T-helper 2 cell (primary cell): ENCODE measurements at regions not wholly inside any gene's neighbourhood (a gene's known extent, or its start where the extent isn't known, plus 50 kb on each side); places are given as distances from the start of the nearest gene placed in this dataset.

Source experiments
- DNase-seq, 5 experiments: peaks; one replicate each; pipeline versions ENCODE4 v3.0.0 to v3.0.0-alpha.2; 2012 to 2022

GRCh38 chr10:89887830-89888229 lies 186.4 kb downstream of the KIF20B start:
- DNase-seq, result no peak

GRCh38 chr10:89888321-89889070 lies 187.1 kb downstream of the KIF20B start:
- DNase-seq, result no peak

GRCh38 chr10:89889606-89890005 lies 188.2 kb downstream of the KIF20B start:
- no peak for DNase-seq

GRCh38 chr10:89891006-89891535 lies 189.7 kb downstream of the KIF20B start:
- DNase-seq, result no peak

GRCh38 chr10:89894051-89894450 lies 192.7 kb downstream of the KIF20B start:
- DNase-seq, result no peak

- no peak for DNase-seq
Measured at GRCh38 chr10:89900554-89900953, 199.2 kb downstream of the KIF20B start.

- DNase-seq, result no peak
Measured at GRCh38 chr10:89901895-89902294, 200.5 kb downstream of the KIF20B start.

- DNase-seq, result peak in 1 of 5 experiments; percentile 6
Measured at GRCh38 chr10:89904755-89905154, 203.4 kb downstream of the KIF20B start.

GRCh38 chr10:89909752-89910151 lies 208.4 kb downstream of the KIF20B start:
- no peak for DNase-seq

GRCh38 chr10:89915021-89915420 lies 213.6 kb downstream of the KIF20B start:
- no peak for DNase-seq

- no peak for DNase-seq
Measured at GRCh38 chr10:89915968-89916367, 214.6 kb downstream of the KIF20B start.

GRCh38 chr10:89916468-89917215 lies 215.3 kb downstream of the KIF20B start:
- DNase-seq, result no peak

GRCh38 chr10:89921403-89921802 lies 220.0 kb downstream of the KIF20B start:
- no peak for DNase-seq

- no peak for DNase-seq
Measured at GRCh38 chr10:89923661-89924060, 222.3 kb downstream of the KIF20B start.

- no peak for DNase-seq
Measured at GRCh38 chr10:89924261-89924660, 222.9 kb downstream of the KIF20B start.

GRCh38 chr10:89926736-89927135 lies 225.3 kb downstream of the KIF20B start:
- no peak for DNase-seq

GRCh38 chr10:89929282-89930026 lies 228.1 kb downstream of the KIF20B start:
- DNase-seq, result no peak

- DNase-seq, result no peak
Measured at GRCh38 chr10:89937494-89937893, 236.1 kb downstream of the KIF20B start.

- DNase-seq, result no peak
Measured at GRCh38 chr10:89940076-89940475, 238.7 kb downstream of the KIF20B start.

- DNase-seq, result no peak
Measured at GRCh38 chr10:89942217-89942616, 240.8 kb downstream of the KIF20B start.

GRCh38 chr10:89944138-89944537 lies 242.7 kb downstream of the KIF20B start:
- no peak for DNase-seq

- DNase-seq, result peak in 1 of 5 experiments; percentile 13
Measured at GRCh38 chr10:89946106-89946505, 244.7 kb downstream of the KIF20B start.

- DNase-seq, result no peak
Measured at GRCh38 chr10:89949496-89949895, 248.1 kb downstream of the KIF20B start.
